ENCODE measurements at regions not wholly inside any gene's neighbourhood (a gene's known extent, or its start where the extent isn't known, plus 50 kb on each side); places are given as distances from the start of the nearest gene placed in this dataset.

- DNase-seq: no peak
These were observed 109.4 kb upstream of the MBNL1 start for GRCh38 chr3:152159328-152159727.

GRCh38 chr3:152160350-152161011, 108.2 kb upstream of the MBNL1 start:
- no peak for DNase-seq

- no peak for DNase-seq
These were observed 96.3 kb upstream of the MBNL1 start for GRCh38 chr3:152172460-152172859.

- DNase-seq: no peak
These were observed 95.1 kb upstream of the MBNL1 start for GRCh38 chr3:152173627-152174026.

GRCh38 chr3:152174876-152175527, 93.7 kb upstream of the MBNL1 start:
- no peak for DNase-seq

GRCh38 chr3:152175528-152175889, 93.2 kb upstream of the MBNL1 start:
- no peak for DNase-seq

GRCh38 chr3:152176241-152176640, 92.5 kb upstream of the MBNL1 start:
- no peak for DNase-seq

GRCh38 chr3:152176998-152177397, 91.7 kb upstream of the MBNL1 start:
- DNase-seq: no peak

- no peak for DNase-seq
These were observed 91.0 kb upstream of the MBNL1 start for GRCh38 chr3:152177757-152178156.

GRCh38 chr3:152183473-152183872, 85.3 kb upstream of the MBNL1 start:
- DNase-seq: peak; percentile 53

- DNase-seq: no peak
These were observed 83.6 kb upstream of the MBNL1 start for GRCh38 chr3:152184971-152185686.

GRCh38 chr3:152185891-152186630, 82.7 kb upstream of the MBNL1 start:
- DNase-seq: no peak

- no peak for DNase-seq
These were observed 78.0 kb upstream of the MBNL1 start for GRCh38 chr3:152190636-152191183.

GRCh38 chr3:152192050-152192449, 76.7 kb upstream of the MBNL1 start:
- no peak for DNase-seq

- no peak for DNase-seq
These were observed 75.6 kb upstream of the MBNL1 start for GRCh38 chr3:152192936-152193672.

GRCh38 chr3:152193673-152194267, 75.0 kb upstream of the MBNL1 start:
- DNase-seq: no peak

- no peak for DNase-seq
These were observed 73.5 kb upstream of the MBNL1 start for GRCh38 chr3:152195206-152195605.

- DNase-seq: no peak
These were observed 71.9 kb upstream of the MBNL1 start for GRCh38 chr3:152196782-152197181.

- DNase-seq: no peak
These were observed 71.3 kb upstream of the MBNL1 start for GRCh38 chr3:152197451-152197850.

- DNase-seq: no peak
These were observed 70.8 kb upstream of the MBNL1 start for GRCh38 chr3:152197937-152198336.

GRCh38 chr3:152198665-152199064, 70.1 kb upstream of the MBNL1 start:
- DNase-seq: no peak

All from NCI-H1105 (cell line).